Endothelial cell (in vitro differentiated cells): ENCODE measurements at regions not wholly inside any gene's neighbourhood (a gene's known extent, or its start where the extent isn't known, plus 50 kb on each side); places are given as distances from the start of the nearest gene placed in this dataset.

ENCODE experiments used
- DNase-seq: peaks from one replicate; pipeline ENCODE4 v3.0.0; 2021; ENCODE audit warnings: low spot score
- H3K27ac Mint-ChIP-seq: one replicate; pipeline ENCODE4 v1.8.0; 2021; ENCODE audit warnings: mixed read lengths, inconsistent platforms; ENCODE audit not compliant: unreplicated experiment
- H3K27me3 Mint-ChIP-seq: one replicate; pipeline ENCODE4 v1.8.0; 2021; ENCODE audit warnings: mild to moderate bottlenecking, moderate library complexity, mixed read lengths, inconsistent platforms; ENCODE audit not compliant: unreplicated experiment
- H3K36me3 Mint-ChIP-seq: one replicate; pipeline ENCODE4 v1.8.0; 2021; ENCODE audit warnings: mild to moderate bottlenecking, low read depth, mixed read lengths, inconsistent platforms; ENCODE audit not compliant: unreplicated experiment
- H3K4me1 Mint-ChIP-seq: one replicate; pipeline ENCODE4 v1.8.0; 2021; ENCODE audit warnings: mild to moderate bottlenecking, mixed read lengths, inconsistent platforms; ENCODE audit not compliant: unreplicated experiment
- H3K4me3 Mint-ChIP-seq: one replicate; pipeline ENCODE4 v1.8.0; 2021; ENCODE audit warnings: mild to moderate bottlenecking, mixed read lengths, inconsistent platforms; ENCODE audit not compliant: unreplicated experiment
- H3K9me3 Mint-ChIP-seq: one replicate; pipeline ENCODE4 v1.8.0; 2021; ENCODE audit warnings: mixed read lengths, inconsistent platforms; ENCODE audit not compliant: unreplicated experiment
- CTCF ChIP-seq: fragments of 200-600 bp; sonication (generic); IDR thresholded peaks from one replicate; pipeline ENCODE4 v1.5.0; 2021; ENCODE audit warnings: antibody characterized with exemption; ENCODE audit not compliant: unreplicated experiment

GRCh38 chr3:150315721-150316120 lies 92.4 kb upstream of the TSC22D2 start:
- peaks cover 3% of the 10 kb centered on the region for H3K4me1 Mint-ChIP-seq
- H3K9me3 Mint-ChIP-seq, result no peaks in the 10 kb centered on the region
- H3K27ac Mint-ChIP-seq, result no peak overlapping the region
- DNase-seq, result no peak
- no peaks in the 10 kb centered on the region for H3K36me3 Mint-ChIP-seq
- no peak for TF ChIP-seq CTCF
- H3K27me3 Mint-ChIP-seq, result peaks cover 2% of the 10 kb centered on the region
- H3K4me3 Mint-ChIP-seq, result no peak overlapping the region

- no peak for TF ChIP-seq CTCF
- Mint-ChIP-seq H3K27me3 (peaks cover 2% of the 10 kb centered on the region), H3K4me3 (no peak overlapping the region), H3K9me3 (no peaks in the 10 kb centered on the region), H3K27ac (no peak overlapping the region), H3K4me1 (peaks cover 3% of the 10 kb centered on the region), H3K36me3 (no peaks in the 10 kb centered on the region)
- no peak for DNase-seq
Observed at GRCh38 chr3:150314248-150315004, 93.7 kb upstream of the TSC22D2 start.

- H3K27me3 Mint-ChIP-seq, result peaks cover 2% of the 10 kb centered on the region
- TF ChIP-seq CTCF, result no peak
- H3K36me3 Mint-ChIP-seq, result no peaks in the 10 kb centered on the region
- DNase-seq, result no peak
- H3K27ac Mint-ChIP-seq, result no peak overlapping the region
- H3K9me3 Mint-ChIP-seq, result no peaks in the 10 kb centered on the region
- H3K4me1 Mint-ChIP-seq, result peaks cover 3% of the 10 kb centered on the region
- no peak overlapping the region for H3K4me3 Mint-ChIP-seq
Observed at GRCh38 chr3:150312018-150312657, 96.0 kb upstream of the TSC22D2 start.

- Mint-ChIP-seq H3K9me3 (no peaks in the 10 kb centered on the region), H3K4me1 (peaks cover 3% of the 10 kb centered on the region), H3K4me3 (no peak overlapping the region), H3K27ac (no peak overlapping the region), H3K36me3 (no peaks in the 10 kb centered on the region), H3K27me3 (peaks cover 1% of the 10 kb centered on the region)
- DNase-seq, result no peak
- no peak for TF ChIP-seq CTCF
Observed at GRCh38 chr3:150311156-150311555, 96.9 kb upstream of the TSC22D2 start.

GRCh38 chr3:150309557-150309956 lies 98.5 kb upstream of the TSC22D2 start:
- DNase-seq, result no peak
- Mint-ChIP-seq H3K4me3 (no peak overlapping the region), H3K27ac (no peak overlapping the region), H3K36me3 (no peaks in the 10 kb centered on the region), H3K27me3 (no peaks in the 10 kb centered on the region), H3K9me3 (no peaks in the 10 kb centered on the region), H3K4me1 (peaks cover 3% of the 10 kb centered on the region)
- TF ChIP-seq CTCF, result no peak
